Fibroblast of villous mesenchyme (primary cell): ENCODE measurements at regions not wholly inside any gene's neighbourhood (a gene's known extent, or its start where the extent isn't known, plus 50 kb on each side); places are given as distances from the start of the nearest gene placed in this dataset.

Experiments
- DNase-seq: peaks from one replicate; pipeline ENCODE4 v3.0.0-alpha.2; 2010; ENCODE audit warnings: low read depth
- H3K4me3 ChIP-seq: 2 replicates; pipeline ENCODE4 v1.5.1; 2011; ENCODE audit warnings: low read depth, mild to moderate bottlenecking, low read length
- TF ChIP-seq, protein P1 (sequence below): IDR thresholded peaks from 2 replicates; pipeline ENCODE4 v1.5.1; 2012; ENCODE audit warnings: low read depth, mild to moderate bottlenecking, low read length; ENCODE audit not compliant: insufficient read depth

DNA sequence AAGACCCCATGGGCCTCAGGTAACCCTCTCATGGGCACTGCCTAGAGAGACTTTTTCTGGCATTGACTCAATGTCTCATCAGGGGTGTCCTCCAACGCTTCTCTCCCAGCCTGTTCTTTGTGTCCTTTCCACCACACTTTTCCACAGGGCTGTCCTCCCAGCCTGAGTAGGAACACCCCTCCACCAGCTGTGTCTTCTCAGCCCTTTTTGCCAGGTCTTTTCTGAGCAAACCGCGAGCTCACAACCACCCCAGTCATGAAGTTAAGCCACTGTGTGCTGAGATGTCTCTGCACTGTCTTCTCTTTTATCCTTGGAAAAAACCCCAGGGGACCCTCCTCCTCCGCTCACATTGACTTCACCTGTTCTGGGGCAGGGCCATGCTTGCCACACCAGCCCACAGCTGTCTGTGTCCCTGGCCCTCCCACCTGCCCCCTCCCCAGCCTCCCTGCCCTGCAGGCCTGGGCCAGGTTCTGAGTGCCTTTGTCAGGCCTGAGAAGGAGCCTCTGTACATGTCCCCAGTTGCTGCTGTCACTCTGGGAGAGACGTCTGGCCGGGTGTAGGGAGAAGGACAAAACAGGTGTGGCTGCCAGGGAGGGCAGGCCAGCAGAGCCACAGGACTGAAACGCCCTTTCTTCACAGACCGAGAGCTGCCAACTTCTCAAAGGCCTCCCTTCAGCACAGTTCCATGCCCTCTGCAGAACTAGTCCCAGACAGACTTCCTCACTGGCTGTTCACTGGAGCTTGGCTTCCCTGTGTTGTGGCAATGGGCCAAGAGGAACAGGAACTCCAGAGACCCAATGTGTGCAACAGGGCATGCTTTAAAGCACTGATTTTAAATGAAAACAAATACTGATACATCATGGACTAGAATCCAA, 50.5 kb upstream of the PNMA1 start:
- DNase-seq, result peak; percentile 76
- H3K4me3 ChIP-seq, result no peak overlapping the region
- TF ChIP-seq, protein P1, sequence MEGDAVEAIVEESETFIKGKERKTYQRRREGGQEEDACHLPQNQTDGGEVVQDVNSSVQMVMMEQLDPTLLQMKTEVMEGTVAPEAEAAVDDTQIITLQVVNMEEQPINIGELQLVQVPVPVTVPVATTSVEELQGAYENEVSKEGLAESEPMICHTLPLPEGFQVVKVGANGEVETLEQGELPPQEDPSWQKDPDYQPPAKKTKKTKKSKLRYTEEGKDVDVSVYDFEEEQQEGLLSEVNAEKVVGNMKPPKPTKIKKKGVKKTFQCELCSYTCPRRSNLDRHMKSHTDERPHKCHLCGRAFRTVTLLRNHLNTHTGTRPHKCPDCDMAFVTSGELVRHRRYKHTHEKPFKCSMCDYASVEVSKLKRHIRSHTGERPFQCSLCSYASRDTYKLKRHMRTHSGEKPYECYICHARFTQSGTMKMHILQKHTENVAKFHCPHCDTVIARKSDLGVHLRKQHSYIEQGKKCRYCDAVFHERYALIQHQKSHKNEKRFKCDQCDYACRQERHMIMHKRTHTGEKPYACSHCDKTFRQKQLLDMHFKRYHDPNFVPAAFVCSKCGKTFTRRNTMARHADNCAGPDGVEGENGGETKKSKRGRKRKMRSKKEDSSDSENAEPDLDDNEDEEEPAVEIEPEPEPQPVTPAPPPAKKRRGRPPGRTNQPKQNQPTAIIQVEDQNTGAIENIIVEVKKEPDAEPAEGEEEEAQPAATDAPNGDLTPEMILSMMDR, result no peak
